ENCODE measurements at regions not wholly inside any gene's neighbourhood (a gene's known extent, or its start where the extent isn't known, plus 50 kb on each side); places are given as distances from the start of the nearest gene placed in this dataset.

- ChIA-PET POLR2A (no interaction called here), CTCF (interaction anchor here (0.6 kb wide), 1 partner anchor 1740 kb away, joined by 3 read pairs; no protein-coding TSS in a partner anchor)
- no peaks in the 10 kb centered on the region for H3K4me1 ChIP-seq (ENCODE audit: control insufficient read depth, insufficient read depth, low read length)
- no peak overlapping the region for H3K4me3 ChIP-seq (ENCODE audit: low read depth, low read length)
- no peak overlapping the region for H3K27ac ChIP-seq (ENCODE audit: extremely low read depth, low read depth, low read length)
- H3K36me3 ChIP-seq (ENCODE audit: control insufficient read depth in 2 of 2, insufficient read depth in 1 of 2, low read length in 2 of 2) = no peaks in the 10 kb centered on the region
- TF ChIP-seq ZNF610 (tag by site-specific recombination; IDR thresholded peaks at IDR 0.05; ENCODE audit: borderline replicate concordance) = no peak
- no peak for TF ChIP-seq HOXC10 (CRISPR knock-in tag; IDR thresholded peaks at IDR 0.05)
- no peak for TF ChIP-seq ZNF830 (tag by site-specific recombination; IDR thresholded peaks at IDR 0.05; ENCODE audit: low read depth)
- no peak for TF ChIP-seq SP2 (tag by site-specific recombination; IDR thresholded peaks at IDR 0.05)
- TF ChIP-seq ZNF266 (tag by site-specific recombination; IDR thresholded peaks at IDR 0.05; ENCODE audit: low read depth) = no peak
- no peak for TF ChIP-seq HOXA7 (CRISPR knock-in tag; IDR thresholded peaks at IDR 0.05; ENCODE audit: borderline replicate concordance)
- no peak for TF ChIP-seq ZSCAN16 (tag by site-specific recombination; IDR thresholded peaks at IDR 0.05)
- TF ChIP-seq KLF1 (tag by site-specific recombination; IDR thresholded peaks at IDR 0.05) = no peak
- H3K9me3 ChIP-seq (ENCODE audit: control insufficient read depth, insufficient read depth, low read depth, low read length) = no peaks in the 10 kb centered on the region
These were observed 58.7 kb upstream of the COL1A2 start for GRCh38 chr7:94336009-94336408.

GRCh38 chr7:94338921-94339371 is 55.7 kb upstream of the COL1A2 start:
- no peak overlapping the region for H3K27ac ChIP-seq (ENCODE audit: extremely low read depth, low read depth, low read length)
- H3K36me3 ChIP-seq (ENCODE audit: control insufficient read depth in 2 of 2, insufficient read depth in 1 of 2, low read length in 2 of 2) = no peaks in the 10 kb centered on the region
- no peak for TF ChIP-seq ZNF843 (tag by site-specific recombination; IDR thresholded peaks at IDR 0.05)
- TF ChIP-seq, protein P1, sequence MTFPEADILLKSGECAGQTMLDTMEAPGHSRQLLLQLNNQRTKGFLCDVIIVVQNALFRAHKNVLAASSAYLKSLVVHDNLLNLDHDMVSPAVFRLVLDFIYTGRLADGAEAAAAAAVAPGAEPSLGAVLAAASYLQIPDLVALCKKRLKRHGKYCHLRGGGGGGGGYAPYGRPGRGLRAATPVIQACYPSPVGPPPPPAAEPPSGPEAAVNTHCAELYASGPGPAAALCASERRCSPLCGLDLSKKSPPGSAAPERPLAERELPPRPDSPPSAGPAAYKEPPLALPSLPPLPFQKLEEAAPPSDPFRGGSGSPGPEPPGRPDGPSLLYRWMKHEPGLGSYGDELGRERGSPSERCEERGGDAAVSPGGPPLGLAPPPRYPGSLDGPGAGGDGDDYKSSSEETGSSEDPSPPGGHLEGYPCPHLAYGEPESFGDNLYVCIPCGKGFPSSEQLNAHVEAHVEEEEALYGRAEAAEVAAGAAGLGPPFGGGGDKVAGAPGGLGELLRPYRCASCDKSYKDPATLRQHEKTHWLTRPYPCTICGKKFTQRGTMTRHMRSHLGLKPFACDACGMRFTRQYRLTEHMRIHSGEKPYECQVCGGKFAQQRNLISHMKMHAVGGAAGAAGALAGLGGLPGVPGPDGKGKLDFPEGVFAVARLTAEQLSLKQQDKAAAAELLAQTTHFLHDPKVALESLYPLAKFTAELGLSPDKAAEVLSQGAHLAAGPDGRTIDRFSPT (tag by site-specific recombination; IDR thresholded peaks at IDR 0.05) = no peak
- no peak for TF ChIP-seq SETDB1 (IDR thresholded peaks at IDR 0.05; ENCODE audit: insufficient read length, low read length)
- no peak for TF ChIP-seq ZNF175 (tag by site-specific recombination; IDR thresholded peaks at IDR 0.05)
- TF ChIP-seq GLIS2 (tag by site-specific recombination; IDR thresholded peaks at IDR 0.05) = no peak
- TF ChIP-seq ZNF140 (tag by site-specific recombination; IDR thresholded peaks at IDR 0.05) = no peak
- no peak for TF ChIP-seq KLF8 (tag by site-specific recombination; IDR thresholded peaks at IDR 0.05)
- no peak for TF ChIP-seq PRDM1 (tag by site-specific recombination; IDR thresholded peaks at IDR 0.05)
- ChIA-PET CTCF (no interaction called here), POLR2A (no interaction called here)
- no peak overlapping the region for H3K4me3 ChIP-seq (ENCODE audit: low read depth, low read length)
- H3K9me3 ChIP-seq (ENCODE audit: control insufficient read depth, insufficient read depth, low read depth, low read length) = no peaks in the 10 kb centered on the region
- H3K4me1 ChIP-seq (ENCODE audit: control insufficient read depth, insufficient read depth, low read length) = no peaks in the 10 kb centered on the region

GRCh38 chr7:94344826-94345225 is 49.9 kb upstream of the COL1A2 start:
- ChIA-PET POLR2A (no interaction called here), CTCF (interaction anchor here (0.7 to 1.0 kb wide), 2 partner anchors 21 to 1571 kb away, joined by 3 read pairs; no protein-coding TSS in a partner anchor)
- no peaks in the 10 kb centered on the region for H3K36me3 ChIP-seq (ENCODE audit: control insufficient read depth in 2 of 2, insufficient read depth in 1 of 2, low read length in 2 of 2)
- TF ChIP-seq TRIM28 (IDR thresholded peaks at IDR 0.05; ENCODE audit: borderline replicate concordance, low read length) = no peak
- no peaks in the 10 kb centered on the region for H3K9me3 ChIP-seq (ENCODE audit: control insufficient read depth, insufficient read depth, low read depth, low read length)
- no peak overlapping the region for H3K4me3 ChIP-seq (ENCODE audit: low read depth, low read length)
- no peak overlapping the region for H3K27ac ChIP-seq (ENCODE audit: extremely low read depth, low read depth, low read length)
- H3K4me1 ChIP-seq (ENCODE audit: control insufficient read depth, insufficient read depth, low read length) = no peaks in the 10 kb centered on the region
